Liver (tissue), 8 donors: ENCODE measurements at regions not wholly inside any gene's neighbourhood (a gene's known extent, or its start where the extent isn't known, plus 50 kb on each side); places are given as distances from the start of the nearest gene placed in this dataset.
A peak's percentile ranks its signal among the peaks of the same experiment; 100 is the strongest.

Experiments
- DNase-seq: peaks from one replicate; pipeline ENCODE4 v3.0.0-alpha.2; 2017; ENCODE audit warnings: low spot score
- H3K27ac ChIP-seq, 2 donors: one replicate each; pipeline ENCODE4 v1.7.0; 2013; ENCODE audit warnings: inconsistent platforms in 2 of 2, low read length in 2 of 2, control low read depth in 1 of 2, low read depth in 1 of 2, mild to moderate bottlenecking in 1 of 2
- H3K27me3 ChIP-seq, 4 donors: one replicate each; pipeline versions ENCODE4 v1.6.1 to v1.7.0; 2013; ENCODE audit warnings: low read length in 3 of 4, inconsistent platforms in 1 of 4, mild to moderate bottlenecking in 1 of 4, moderate library complexity in 1 of 4; ENCODE audit not compliant: control insufficient read depth in 4 of 4, insufficient read depth in 4 of 4
- H3K36me3 ChIP-seq, 4 donors: one replicate each; pipeline versions ENCODE4 v1.6.1 to v1.7.0; 2013; ENCODE audit warnings: low read length in 3 of 4, mild to moderate bottlenecking in 3 of 4, low read depth in 1 of 4, moderate library complexity in 1 of 4; ENCODE audit not compliant: control insufficient read depth in 4 of 4, insufficient read depth in 3 of 4
- H3K4me1 ChIP-seq, 4 donors: one replicate each; pipeline versions ENCODE4 v1.6.1 to v1.7.0; 2013; ENCODE audit warnings: low read length in 3 of 4, mild to moderate bottlenecking in 3 of 4, moderate library complexity in 1 of 4; ENCODE audit not compliant: control insufficient read depth in 4 of 4, insufficient read depth in 4 of 4
- H3K4me3 ChIP-seq, 3 donors: one replicate each; pipeline versions ENCODE4 v1.6.1 to v1.7.0; 2013; ENCODE audit warnings: low read length in 3 of 3, control low read depth in 1 of 3, low read depth in 1 of 3, mild to moderate bottlenecking in 1 of 3
- H3K9ac ChIP-seq, 2 donors: one replicate each; pipeline ENCODE4 v1.7.0; 2013; ENCODE audit warnings: low read length in 2 of 2, mild to moderate bottlenecking in 2 of 2, moderate library complexity in 2 of 2, control low read depth in 1 of 2, low read depth in 1 of 2
- H3K9me3 ChIP-seq, 4 donors: one replicate each; pipeline versions ENCODE4 v1.6.1 to v1.7.0; 2013; ENCODE audit warnings: low read length in 3 of 4; ENCODE audit not compliant: control insufficient read depth in 4 of 4
- ATF3 ChIP-seq: IDR thresholded peaks from 2 replicates; pipeline ENCODE4 v1.6.1; 2016; ENCODE audit warnings: antibody characterized with exemption
- CTCF ChIP-seq: fragments of 150-350 bp; IDR thresholded peaks from 2 replicates; pipeline ENCODE4 v1.5.1; 2017; ENCODE audit warnings: improper control_type of control experiment, low read depth, low read length; ENCODE audit not compliant: missing input control
- EGR1 ChIP-seq, 2 donors: IDR thresholded peaks; 2 replicates each; pipeline ENCODE4 v1.6.1; 2016 to 2018; ENCODE audit warnings: antibody characterized with exemption in 2 of 2, low read depth in 2 of 2
- FOXA1 ChIP-seq: IDR thresholded peaks from 2 replicates; pipeline ENCODE4 v1.6.1; 2016; ENCODE audit warnings: antibody characterized with exemption
- GABPA ChIP-seq, 2 donors: IDR thresholded peaks in 1 of 2; conservative IDR thresholded peaks in 1 of 2; 2 replicates each; pipeline ENCODE4 v1.6.1; 2016; ENCODE audit warnings: antibody characterized with exemption in 2 of 2, mild to moderate bottlenecking in 1 of 2, moderate library complexity in 1 of 2
- HNF4A ChIP-seq, 2 donors: conservative IDR thresholded peaks; 2 replicates each; pipeline ENCODE4 v1.6.1; 2016; ENCODE audit warnings: antibody characterized with exemption in 2 of 2, mild to moderate bottlenecking in 2 of 2
- HNF4G ChIP-seq: IDR thresholded peaks from 2 replicates; pipeline ENCODE4 v1.6.1; 2016; ENCODE audit warnings: antibody characterized with exemption
- JUND ChIP-seq, 2 donors: IDR thresholded peaks; 2 replicates each; pipeline ENCODE4 v1.6.1; 2016; ENCODE audit warnings: antibody characterized with exemption in 2 of 2
- MAX ChIP-seq: IDR thresholded peaks from 2 replicates; pipeline ENCODE4 v1.6.1; 2016; ENCODE audit warnings: antibody characterized with exemption
- NR2F2 ChIP-seq: IDR thresholded peaks from 2 replicates; pipeline ENCODE4 v1.6.1; 2016; ENCODE audit warnings: antibody characterized with exemption
- RAD21 ChIP-seq, 2 donors: IDR thresholded peaks; 2 replicates each; pipeline ENCODE4 v1.6.1; 2016; ENCODE audit warnings: antibody characterized with exemption in 2 of 2, mild to moderate bottlenecking in 2 of 2
- REST ChIP-seq: IDR thresholded peaks from 2 replicates; pipeline ENCODE4 v1.6.1; 2016; ENCODE audit warnings: antibody characterized with exemption, mild to moderate bottlenecking
- RXRA ChIP-seq, 2 donors: IDR thresholded peaks; 2 replicates each; pipeline ENCODE4 v1.6.1; 2017 to 2018; ENCODE audit warnings: antibody characterized with exemption in 2 of 2, mild to moderate bottlenecking in 1 of 2
- SP1 ChIP-seq: IDR thresholded peaks from 2 replicates; pipeline ENCODE4 v1.6.1; 2018; ENCODE audit warnings: antibody characterized with exemption, mild to moderate bottlenecking
- TAF1 ChIP-seq: conservative IDR thresholded peaks from 2 replicates; pipeline ENCODE4 v1.6.1; 2016; ENCODE audit warnings: antibody characterized with exemption, mild to moderate bottlenecking
- WGBS: extraction: QIAGEN DNeasy Blood & Tissue Kit; methylation state at CpG from one replicate; pipeline ENCODE4 v1.1.7; 2013; 5-methylcytosine and 5-hydroxymethylcytosine counted together
- donor health status: healthy.
- donor health status: healthy.
- donor health status: healthy.
- donor health status: healthy.
- donor health status: healthy.

- no peaks in the 10 kb centered on the region for H3K9me3 ChIP-seq
- WGBS = 95% methylated on average over 6 of the region's 6 CpGs
- H3K4me3 ChIP-seq = no peak overlapping the region
- TF ChIP-seq REST (no peak), SP1 (no peak), RXRA (IDR thresholded peaks at IDR 0.05) (no peak)
- no peak overlapping the region for H3K27ac ChIP-seq
- no peaks in the 10 kb centered on the region for H3K4me1 ChIP-seq
- H3K9ac ChIP-seq = no peak overlapping the region
- no peaks in the 10 kb centered on the region for H3K27me3 ChIP-seq
- DNase-seq = no peak
- H3K36me3 ChIP-seq = no peaks in the 10 kb centered on the region
These were observed 450.0 kb downstream of the PMP22 start for GRCh38 chr17:14815079-14815478.

GRCh38 chr17:14813649-14814370 lies 451.3 kb downstream of the PMP22 start:
- H3K9ac ChIP-seq = no peak overlapping the region
- H3K4me3 ChIP-seq = no peak overlapping the region
- 56% methylated on average over 18 of the region's 18 CpGs for WGBS
- H3K27me3 ChIP-seq = no peaks in the 10 kb centered on the region
- H3K4me1 ChIP-seq = no peaks in the 10 kb centered on the region
- H3K27ac ChIP-seq = no peak overlapping the region
- H3K36me3 ChIP-seq = no peaks in the 10 kb centered on the region
- DNase-seq = no peak
- no peaks in the 10 kb centered on the region for H3K9me3 ChIP-seq
- TF ChIP-seq RXRA (IDR thresholded peaks at IDR 0.05) (no peak), GABPA (IDR thresholded peaks at IDR 0.05 in 1 of 2, conservative IDR thresholded peaks at IDR 0.05 in 1 of 2) (no peak), RAD21 (IDR thresholded peaks at IDR 0.05) (peak; percentile 67 to 74), TAF1 (no peak), FOXA1 (no peak), SP1 (no peak), CTCF (peak; percentile 32), HNF4G (no peak), NR2F2 (no peak), HNF4A (conservative IDR thresholded peaks at IDR 0.05) (no peak), MAX (no peak), EGR1 (IDR thresholded peaks at IDR 0.05; ENCODE audit: low read depth in 2 of 2) (no peak), JUND (IDR thresholded peaks at IDR 0.05) (no peak), ATF3 (no peak)
